ENCODE measurements at regions not wholly inside any gene's neighbourhood (a gene's known extent, or its start where the extent isn't known, plus 50 kb on each side); places are given as distances from the start of the nearest gene placed in this dataset.

GRCh38 chr5:116646611-116647289 is 72.1 kb upstream of the SEMA6A start:
- H3K4me3 ChIP-seq (ENCODE audit: low read depth, low read length) = no peak overlapping the region
- TF ChIP-seq CTCF (IDR thresholded peaks at IDR 0.05; ENCODE audit: insufficient read depth, low read length) = no peak
- no peak for DNase-seq (ENCODE audit: low read depth)

- DNase-seq (ENCODE audit: low read depth) = no peak
- TF ChIP-seq CTCF (IDR thresholded peaks at IDR 0.05; ENCODE audit: insufficient read depth, low read length) = no peak
- no peak overlapping the region for H3K4me3 ChIP-seq (ENCODE audit: low read depth, low read length)
These were observed 71.0 kb upstream of the SEMA6A start for GRCh38 chr5:116645627-116646026.

- no peak overlapping the region for H3K4me3 ChIP-seq (ENCODE audit: low read depth, low read length)
- TF ChIP-seq CTCF (IDR thresholded peaks at IDR 0.05; ENCODE audit: insufficient read depth, low read length) = no peak
- DNase-seq (ENCODE audit: low read depth) = no peak
These were observed 65.6 kb upstream of the SEMA6A start for GRCh38 chr5:116640236-116640635.

- no peak overlapping the region for H3K4me3 ChIP-seq (ENCODE audit: low read depth, low read length)
- TF ChIP-seq CTCF (IDR thresholded peaks at IDR 0.05; ENCODE audit: insufficient read depth, low read length) = no peak
- DNase-seq (ENCODE audit: low read depth) = no peak
These were observed 62.6 kb upstream of the SEMA6A start for GRCh38 chr5:116637149-116637740.

- DNase-seq (ENCODE audit: low read depth) = no peak
- no peak overlapping the region for H3K4me3 ChIP-seq (ENCODE audit: low read depth, low read length)
- no peak for TF ChIP-seq CTCF (IDR thresholded peaks at IDR 0.05; ENCODE audit: insufficient read depth, low read length)
These were observed 58.3 kb upstream of the SEMA6A start for GRCh38 chr5:116632890-116633289.

- TF ChIP-seq CTCF (IDR thresholded peaks at IDR 0.05; ENCODE audit: insufficient read depth, low read length) = no peak
- no peak for DNase-seq (ENCODE audit: low read depth)
- no peak overlapping the region for H3K4me3 ChIP-seq (ENCODE audit: low read depth, low read length)
These were observed 56.5 kb upstream of the SEMA6A start for GRCh38 chr5:116631147-116631546.

All from fibroblast of the aortic adventitia (primary cell).